ENCODE measurements at regions not wholly inside any gene's neighbourhood (a gene's known extent, or its start where the extent isn't known, plus 50 kb on each side); places are given as distances from the start of the nearest gene placed in this dataset.
"Not testable (repeated sequence)": the region's sequence is repeated elsewhere in the genome, so short reads cannot be mapped to it uniquely, and the experiment has no call there.

- no peak for DNase-seq
These were observed 506.1 kb upstream of the HTR2C start for GRCh38 chrX:114077773-114078172.

DNA sequence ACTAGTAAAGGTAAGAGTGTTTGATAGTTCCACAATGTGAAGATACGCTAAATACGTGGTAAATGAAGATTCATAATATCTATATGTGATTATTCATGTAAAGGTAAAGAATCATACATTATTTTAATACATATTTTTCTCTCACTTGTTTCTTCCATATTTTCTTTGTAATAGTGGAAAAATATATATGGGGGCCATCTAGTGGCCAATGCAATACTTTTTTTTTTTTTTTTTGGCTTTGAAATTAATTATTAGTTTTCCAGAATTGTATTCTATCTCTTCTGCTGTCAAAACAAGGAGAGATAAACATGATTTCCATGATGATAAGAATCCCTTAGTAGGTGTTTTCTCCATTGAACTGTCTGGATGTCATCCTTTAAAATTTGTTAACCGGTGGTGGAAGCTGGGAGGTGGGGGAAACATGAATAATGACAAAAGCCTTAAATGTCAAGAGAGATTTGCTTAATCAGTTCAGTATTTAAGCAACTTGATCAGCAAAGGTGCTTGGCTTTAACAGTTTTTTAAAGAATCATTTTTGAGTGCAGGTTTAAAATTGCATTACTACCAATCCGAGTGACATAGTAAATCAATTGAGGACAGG is 508.7 kb upstream of the HTR2C start:
- no peak for DNase-seq

- no peak for DNase-seq
These were observed 510.0 kb upstream of the HTR2C start for GRCh38 chrX:114073926-114074325.

DNA sequence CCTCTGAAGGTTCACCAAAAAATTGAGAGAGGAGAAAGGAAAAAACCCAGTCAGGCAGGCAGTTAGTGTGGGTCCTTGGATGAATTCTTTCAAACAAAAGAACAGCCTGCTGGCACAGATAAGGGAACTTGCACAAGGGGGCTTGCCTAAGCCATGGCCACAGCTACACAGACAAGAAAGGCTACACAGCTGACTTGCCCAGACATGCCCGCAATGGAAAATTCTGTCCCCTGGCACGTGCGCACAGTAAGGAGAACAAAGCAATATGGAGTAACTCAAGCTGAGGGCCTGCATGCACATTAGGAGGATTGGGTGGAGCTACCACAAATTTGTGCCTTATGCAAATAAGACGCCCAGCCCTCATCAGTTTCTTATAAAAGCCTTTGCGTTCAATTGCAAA is 512.5 kb upstream of the HTR2C start:
- no peak for DNase-seq

DNA sequence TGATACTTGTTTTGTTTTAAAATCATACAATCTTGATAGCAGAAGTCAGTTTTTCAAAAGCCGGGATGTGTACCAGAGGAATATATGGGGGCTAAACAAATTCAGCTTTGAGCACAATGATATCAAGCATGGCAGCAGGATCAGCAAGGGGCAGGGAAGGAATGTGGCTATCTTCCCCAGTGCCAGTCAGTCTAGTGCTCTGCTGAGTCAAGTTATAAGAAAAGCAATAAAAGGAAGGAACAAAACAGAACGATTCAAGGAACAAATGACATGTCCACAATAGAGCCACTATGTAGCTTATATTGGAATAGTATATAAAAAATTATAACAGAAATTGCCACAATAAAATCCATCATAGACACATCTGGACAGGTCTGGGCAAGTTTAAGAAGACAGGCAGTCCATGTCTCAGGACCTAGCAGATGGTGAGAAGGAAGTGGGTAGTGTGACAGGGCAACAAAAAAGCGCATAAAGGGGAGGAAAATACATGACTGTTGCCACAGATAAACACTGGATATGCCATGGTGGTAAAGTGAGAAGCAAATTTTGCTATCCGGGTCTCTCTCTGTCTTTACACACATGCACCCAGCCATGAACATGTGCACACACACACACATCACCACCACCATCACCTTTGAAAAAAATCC is 518.2 kb upstream of the HTR2C start:
- no peak for DNase-seq

GRCh38 chrX:114061226-114061625 is 522.7 kb upstream of the HTR2C start:
- DNase-seq = no peak

DNA sequence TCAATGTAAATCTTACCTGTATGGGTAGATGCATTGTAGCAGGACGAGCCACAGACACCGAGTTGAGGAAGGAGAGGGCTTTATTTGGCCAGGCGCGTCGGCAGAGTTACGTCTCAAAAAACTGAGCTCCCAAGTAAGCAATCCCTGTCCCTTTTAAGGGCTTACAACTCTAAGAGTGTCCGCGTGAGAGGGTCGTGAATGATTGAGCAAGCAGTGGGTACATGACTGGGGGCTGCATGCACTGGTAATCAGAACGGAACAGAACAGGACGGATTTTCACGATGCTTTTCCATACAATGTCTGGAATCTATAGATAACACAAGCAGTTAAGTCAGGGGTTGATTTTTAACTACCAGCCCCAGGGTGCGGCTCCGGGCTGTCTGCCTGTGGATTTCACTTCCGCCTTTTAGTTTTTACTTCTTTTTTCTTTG is 524.9 kb upstream of the HTR2C start:
- no peak for DNase-seq

- DNase-seq = not testable (repeated sequence)
These were observed 526.5 kb upstream of the HTR2C start for GRCh38 chrX:114057422-114057821.

DNA sequence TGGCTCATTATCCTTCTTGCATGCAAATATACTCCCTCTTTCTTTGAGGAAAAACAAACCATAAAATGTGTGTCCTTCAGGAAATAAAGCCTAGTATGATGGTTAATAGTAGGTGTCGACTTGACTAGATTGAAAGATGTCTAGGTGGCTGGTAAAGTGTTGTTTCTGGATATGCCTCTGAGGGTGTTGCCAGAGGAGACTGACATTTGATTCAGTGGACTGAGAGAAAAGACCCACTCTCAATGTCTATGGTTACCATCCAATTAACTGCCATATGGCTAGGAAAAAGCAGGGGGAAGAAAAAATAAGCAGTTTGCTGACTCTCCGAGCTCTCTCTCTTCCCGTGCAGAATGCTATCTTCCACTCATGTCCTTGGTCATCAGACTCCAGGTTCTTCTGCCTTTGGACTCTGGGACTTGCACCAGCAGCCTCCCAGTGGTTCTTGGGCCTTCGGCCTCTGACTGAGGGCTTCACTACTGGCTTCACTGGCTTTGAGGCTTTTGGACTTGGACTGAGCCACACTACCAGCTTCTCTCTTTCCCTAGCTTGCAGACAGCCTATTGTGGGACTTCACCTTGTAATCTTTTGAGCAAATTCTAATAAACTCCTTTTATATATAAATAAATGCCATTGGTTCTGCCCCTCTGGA is 532.1 kb upstream of the HTR2C start:
- no peak for DNase-seq

DNA sequence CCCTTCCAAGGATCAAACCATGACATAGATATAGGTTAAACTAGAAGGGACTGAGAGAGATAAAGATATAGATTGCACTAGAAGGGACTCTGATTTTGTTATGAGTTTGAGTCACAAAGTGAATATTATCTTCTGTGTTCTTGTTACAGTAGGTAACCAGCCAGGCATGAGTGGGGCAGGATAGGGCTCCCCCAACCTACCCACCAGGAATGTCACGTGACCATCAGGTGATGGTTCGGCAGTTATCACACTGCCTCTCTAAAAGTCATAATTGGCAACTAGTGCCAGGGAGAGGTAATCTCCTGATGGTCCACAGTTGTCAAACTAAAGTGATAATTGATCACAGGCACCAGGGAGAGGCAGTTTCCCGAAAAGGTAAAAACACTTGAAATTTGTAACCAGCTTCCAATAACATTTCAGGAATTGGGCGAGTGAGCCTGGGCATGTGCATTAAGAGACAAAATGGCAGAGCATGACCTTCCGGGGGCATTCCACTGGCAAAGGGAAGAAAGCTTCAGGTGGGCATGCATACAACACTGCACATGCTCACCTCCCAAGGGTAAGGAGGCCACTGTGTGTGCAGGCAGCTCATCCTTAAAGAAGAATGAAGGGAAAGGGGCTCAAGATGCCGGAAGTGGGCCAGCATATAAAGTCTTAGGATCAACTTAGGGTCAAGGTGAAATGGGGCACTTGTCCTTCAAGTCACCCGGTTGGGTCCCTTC is 533.6 kb upstream of the HTR2C start:
- no peak for DNase-seq

GRCh38 chrX:114049063-114049462 is 534.8 kb upstream of the HTR2C start:
- no peak for DNase-seq

- no peak for DNase-seq
These were observed 536.3 kb upstream of the HTR2C start for GRCh38 chrX:114047558-114047957.

DNA sequence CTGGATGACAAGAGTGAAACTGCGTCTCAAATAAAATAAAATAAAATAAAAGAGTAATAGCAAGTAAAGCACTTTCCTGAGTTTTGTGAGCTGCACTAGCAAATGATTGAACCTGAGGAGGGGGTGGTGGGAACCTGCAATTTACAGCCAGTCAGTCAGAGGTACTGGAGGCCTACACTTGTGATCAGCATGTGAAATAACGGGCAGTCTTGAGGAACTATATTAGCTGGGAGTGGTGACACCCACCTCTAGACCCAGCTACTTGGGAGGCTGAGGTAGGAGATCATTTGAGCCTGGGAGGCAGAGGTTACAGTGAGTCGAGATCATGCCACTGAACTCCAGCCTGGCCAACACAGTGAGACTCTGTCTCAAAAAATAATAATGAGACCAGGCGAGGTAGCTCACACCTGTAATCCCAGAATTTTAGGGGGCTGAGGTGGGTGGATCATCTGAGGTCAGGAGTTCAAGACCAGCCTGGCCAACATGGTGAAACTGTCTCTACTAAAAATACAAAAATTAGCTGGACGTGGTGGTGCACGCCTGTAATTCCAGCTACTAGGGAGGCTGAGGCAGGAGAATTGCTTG is 537.1 kb upstream of the HTR2C start:
- no peak for DNase-seq

DNA sequence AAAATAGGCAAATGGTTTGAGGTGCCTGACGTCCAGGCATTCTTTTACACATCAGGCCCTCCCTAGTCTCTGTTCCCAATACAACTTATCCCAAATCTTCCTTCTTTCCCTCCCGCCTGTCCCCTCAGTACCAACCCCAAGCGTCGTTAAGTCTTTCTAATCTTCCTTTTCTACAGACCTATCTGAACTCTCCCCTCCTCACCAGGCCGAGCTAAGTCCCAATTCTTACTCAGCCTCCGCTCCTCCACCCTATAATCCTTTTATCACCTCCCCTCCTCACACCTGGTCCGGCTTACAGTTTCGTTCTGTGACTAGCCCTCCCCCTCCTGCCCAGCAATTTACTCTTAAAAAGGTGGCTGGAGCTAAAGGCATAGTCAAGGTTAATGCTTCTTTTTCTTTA is 542.4 kb upstream of the HTR2C start:
- DNase-seq = not testable (repeated sequence)

- DNase-seq = not testable (repeated sequence)
These were observed 543.1 kb upstream of the HTR2C start for GRCh38 chrX:114040661-114041269.

DNA sequence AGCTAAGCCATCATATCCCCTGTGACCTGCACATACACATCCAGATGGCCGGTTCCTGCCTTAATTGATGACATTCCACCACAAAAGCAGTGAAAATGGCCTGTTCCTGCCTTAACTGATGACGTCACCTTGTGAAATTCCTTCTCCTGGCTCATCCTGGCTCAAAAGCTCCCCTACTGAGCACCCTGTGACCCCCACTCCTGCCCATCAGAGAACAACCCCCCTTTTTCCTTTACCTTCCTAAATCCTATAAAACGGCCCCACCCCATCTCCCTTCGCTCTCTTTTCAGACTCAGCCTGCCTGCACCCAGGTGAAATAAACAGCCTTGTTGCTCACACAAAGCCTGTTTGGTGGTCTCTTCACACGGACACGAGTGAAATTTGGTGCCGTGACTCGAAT is 543.8 kb upstream of the HTR2C start:
- not testable (repeated sequence) for DNase-seq

DNA sequence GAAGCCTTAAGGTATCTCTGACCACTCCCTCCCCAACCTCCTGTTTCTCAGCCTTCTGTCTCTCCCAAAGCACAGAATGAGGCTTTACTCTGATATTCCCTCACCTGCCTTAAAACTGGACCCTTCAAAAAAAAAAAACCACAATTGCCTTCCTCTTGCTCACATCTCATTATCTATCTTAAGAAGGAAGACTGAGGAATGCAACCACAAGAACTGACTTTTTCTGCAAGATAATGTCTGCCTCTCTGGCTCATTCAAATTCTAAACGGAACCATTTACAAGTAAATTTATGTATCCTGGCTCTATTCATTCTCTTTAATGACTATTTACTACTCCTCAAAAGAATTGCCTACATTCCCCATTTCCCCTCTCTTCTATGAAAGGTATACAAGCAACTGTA is 545.5 kb upstream of the HTR2C start:
- no peak for DNase-seq

DNA sequence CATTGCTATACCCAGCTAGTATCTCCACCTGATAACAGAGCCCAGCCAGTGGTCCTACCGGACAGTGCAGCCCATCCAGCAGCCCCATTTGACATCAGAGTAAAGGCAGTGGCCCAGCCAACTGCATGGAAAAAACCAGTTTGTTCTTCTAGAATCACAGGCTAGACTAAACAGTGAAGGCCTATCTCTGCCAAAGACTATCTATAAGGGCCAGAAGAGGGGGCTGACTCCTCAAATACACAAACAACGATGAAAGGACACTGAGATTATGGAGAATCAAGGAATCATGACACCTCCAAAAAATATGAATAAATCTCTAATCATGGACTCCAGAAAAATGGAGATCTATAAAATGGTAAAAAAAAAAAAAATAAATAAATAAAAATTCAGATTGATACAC is 546.4 kb upstream of the HTR2C start:
- DNase-seq = no peak

GRCh38 chrX:114028907-114029662 is 554.8 kb upstream of the HTR2C start:
- DNase-seq = no peak

DNA sequence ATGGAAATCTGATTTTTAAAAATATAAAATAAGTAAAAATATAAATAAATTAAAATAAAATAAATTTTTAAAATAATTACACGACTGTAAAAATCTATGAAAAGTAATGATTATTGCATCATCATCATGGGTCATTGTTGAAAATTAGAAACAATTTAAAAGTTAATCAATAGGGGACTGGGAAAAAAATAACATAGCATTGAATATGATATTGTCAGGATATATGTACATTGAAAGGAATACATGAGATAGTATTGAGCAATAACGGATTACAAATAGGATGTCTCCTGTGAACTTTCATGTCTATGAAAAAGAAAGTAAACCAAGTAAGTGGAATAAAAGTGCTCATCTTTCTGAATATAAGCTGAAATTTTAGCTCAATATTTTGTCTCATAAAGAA is 566.8 kb upstream of the HTR2C start:
- no peak for DNase-seq

DNA sequence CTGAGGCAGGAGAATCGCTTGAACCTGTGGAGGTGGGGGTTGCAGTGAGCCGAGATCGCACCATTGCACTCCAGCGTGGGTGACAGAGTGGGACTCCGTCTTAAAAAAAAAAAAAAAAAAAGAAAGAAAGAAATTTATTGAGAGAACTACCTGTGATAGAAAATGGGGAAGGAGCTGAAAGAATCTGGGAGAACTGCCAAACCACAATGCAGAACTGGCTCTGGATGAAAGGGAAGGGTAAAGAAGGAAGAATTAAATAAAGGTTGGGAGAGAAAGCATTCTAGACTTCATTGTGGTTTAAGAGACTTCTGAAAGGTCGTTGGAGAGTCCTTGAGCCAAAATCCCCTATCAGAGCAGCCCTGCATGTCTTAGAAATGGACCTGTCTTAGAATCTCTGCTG is 567.9 kb upstream of the HTR2C start:
- DNase-seq = no peak

DNA sequence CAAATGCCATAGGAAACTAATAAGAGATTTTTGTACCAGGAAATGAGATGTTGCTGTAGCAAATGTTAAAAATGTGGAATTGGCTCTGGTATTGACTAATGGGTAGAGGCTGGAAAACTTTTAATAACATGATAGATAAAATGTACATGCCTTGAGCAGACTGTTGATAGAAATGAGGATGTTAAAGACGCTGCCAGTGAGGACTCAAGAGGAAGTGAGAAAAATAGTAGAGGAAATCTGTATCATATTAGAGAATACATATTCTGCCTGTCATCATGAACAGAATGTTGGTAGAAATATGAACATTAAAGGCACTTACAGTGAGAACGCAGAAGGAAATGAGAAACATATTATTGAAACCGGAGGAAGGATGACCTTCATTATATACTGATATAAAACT is 577.2 kb upstream of the HTR2C start:
- DNase-seq = no peak
